ENCODE measurements at regions not wholly inside any gene's neighbourhood (a gene's known extent, or its start where the extent isn't known, plus 50 kb on each side); places are given as distances from the start of the nearest gene placed in this dataset.

GRCh38 chr2:56713978-56714377 lies 530.2 kb downstream of the CCDC85A start:
- Histone ChIP-seq H3K9ac (no peak overlapping the region), H3K4me1 (no peaks in the 10 kb centered on the region), H3K79me2 (no peaks in the 10 kb centered on the region), H3K36me3 (ENCODE audit: control insufficient read depth, insufficient read depth, low read length) (no peaks in the 10 kb centered on the region), H2AFZ (no peak overlapping the region), H3K4me2 (ENCODE audit: low read length) (no peak overlapping the region), H3K4me3 (ENCODE audit: low read depth, low read length) (no peak overlapping the region), H3K27me3 (ENCODE audit: control insufficient read depth, insufficient read depth, low read length) (no peaks in the 10 kb centered on the region), H3K27ac (no peak overlapping the region), H3K9me3 (ENCODE audit: control insufficient read depth, low read length) (no peaks in the 10 kb centered on the region)
- no peak for TF ChIP-seq CTCF (IDR thresholded peaks at IDR 0.05)

DNA sequence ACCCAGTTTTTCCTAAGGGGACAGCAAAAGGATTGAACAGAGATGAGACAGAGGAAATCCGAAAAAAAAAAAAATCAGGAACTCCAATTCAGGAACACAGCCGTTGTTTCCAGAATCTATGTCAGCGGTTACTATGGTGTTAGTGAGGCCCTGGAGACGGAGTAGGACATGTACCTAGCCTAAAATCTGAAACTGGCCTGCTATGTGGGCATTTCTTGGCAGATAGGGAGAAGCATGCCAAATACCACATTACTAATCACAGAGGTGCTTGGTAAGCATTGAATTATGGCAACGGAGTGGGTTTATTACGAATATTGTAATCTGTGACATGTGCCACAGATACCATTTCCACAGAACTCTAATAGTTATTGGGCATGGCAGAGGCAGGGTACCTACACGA lies 530.6 kb downstream of the CCDC85A start:
- Histone ChIP-seq H3K27ac (no peak overlapping the region), H3K27me3 (ENCODE audit: control insufficient read depth, insufficient read depth, low read length) (no peaks in the 10 kb centered on the region), H3K4me2 (ENCODE audit: low read length) (no peak overlapping the region), H3K4me1 (no peaks in the 10 kb centered on the region), H2AFZ (no peak overlapping the region), H3K79me2 (no peaks in the 10 kb centered on the region), H3K36me3 (ENCODE audit: control insufficient read depth, insufficient read depth, low read length) (no peaks in the 10 kb centered on the region), H3K4me3 (ENCODE audit: low read depth, low read length) (no peak overlapping the region), H3K9ac (no peak overlapping the region), H3K9me3 (ENCODE audit: control insufficient read depth, low read length) (no peaks in the 10 kb centered on the region)
- no peak for TF ChIP-seq CTCF (IDR thresholded peaks at IDR 0.05)

DNA sequence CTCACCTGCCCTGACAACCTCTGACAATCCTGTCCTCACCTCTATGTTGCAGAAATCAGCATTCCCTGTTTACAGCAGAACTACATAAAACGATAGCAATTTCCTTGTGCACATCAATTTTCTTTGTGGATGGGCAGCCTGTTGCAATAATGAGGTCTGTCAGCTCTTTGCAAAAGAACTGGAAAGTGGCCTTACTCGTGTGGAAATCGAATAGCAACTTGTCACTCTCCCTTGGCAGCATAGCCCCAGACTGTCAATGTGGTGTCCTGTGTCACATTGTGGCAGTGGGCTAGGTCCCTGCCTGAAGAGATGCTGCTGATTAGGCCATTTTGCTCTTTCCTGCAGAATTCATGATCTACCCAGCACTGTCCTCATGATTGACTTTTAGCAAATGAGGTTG lies 531.9 kb downstream of the CCDC85A start:
- no peak overlapping the region for H3K4me2 ChIP-seq (ENCODE audit: low read length)
- H3K4me3 ChIP-seq (ENCODE audit: low read depth, low read length) = no peak overlapping the region
- no peak overlapping the region for H2AFZ ChIP-seq
- no peak overlapping the region for H3K9ac ChIP-seq
- no peaks in the 10 kb centered on the region for H3K36me3 ChIP-seq (ENCODE audit: control insufficient read depth, insufficient read depth, low read length)
- no peaks in the 10 kb centered on the region for H3K27me3 ChIP-seq (ENCODE audit: control insufficient read depth, insufficient read depth, low read length)
- no peak overlapping the region for H3K27ac ChIP-seq
- H3K4me1 ChIP-seq = no peaks in the 10 kb centered on the region
- TF ChIP-seq CTCF (IDR thresholded peaks at IDR 0.05) = no peak
- H3K9me3 ChIP-seq (ENCODE audit: control insufficient read depth, low read length) = no peaks in the 10 kb centered on the region
- H3K79me2 ChIP-seq = no peaks in the 10 kb centered on the region

DNA sequence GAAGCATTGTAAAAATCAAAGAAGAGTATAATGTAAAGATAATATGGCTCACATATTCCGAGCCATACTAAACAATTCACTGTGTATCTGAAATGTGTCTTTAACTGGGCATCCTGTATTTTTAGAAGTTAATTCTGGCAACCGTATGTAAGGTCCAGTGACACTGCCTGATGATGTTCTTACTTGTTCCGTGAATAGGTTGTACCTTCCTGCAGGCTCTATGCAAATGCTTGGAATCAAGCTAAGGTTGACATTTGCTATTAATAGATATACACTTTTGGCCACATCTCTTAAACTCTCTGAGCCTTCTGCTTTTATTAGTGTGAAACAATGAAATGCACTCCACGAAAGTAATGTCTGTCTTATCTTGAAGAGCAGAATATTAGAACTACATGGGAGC lies 534.6 kb downstream of the CCDC85A start:
- Histone ChIP-seq H3K27me3 (ENCODE audit: control insufficient read depth, insufficient read depth, low read length) (no peaks in the 10 kb centered on the region), H3K4me2 (ENCODE audit: low read length) (no peak overlapping the region), H3K4me1 (no peaks in the 10 kb centered on the region), H3K9ac (no peak overlapping the region), H3K79me2 (no peaks in the 10 kb centered on the region), H3K9me3 (ENCODE audit: control insufficient read depth, low read length) (no peaks in the 10 kb centered on the region), H3K36me3 (ENCODE audit: control insufficient read depth, insufficient read depth, low read length) (no peaks in the 10 kb centered on the region), H3K27ac (no peak overlapping the region), H2AFZ (no peak overlapping the region), H3K4me3 (ENCODE audit: low read depth, low read length) (no peak overlapping the region)
- TF ChIP-seq CTCF (IDR thresholded peaks at IDR 0.05) = no peak

- H3K4me2 ChIP-seq (ENCODE audit: low read length) = no peak overlapping the region
Measured at GRCh38 chr2:56729212-56729611, 545.4 kb downstream of the CCDC85A start.

More at GRCh38 chr2:56729212-56729611, 545.4 kb downstream of the CCDC85A start:
- H3K36me3 ChIP-seq (ENCODE audit: control insufficient read depth, insufficient read depth, low read length) = no peaks in the 10 kb centered on the region
- no peak overlapping the region for H3K27ac ChIP-seq
- H3K4me1 ChIP-seq = no peaks in the 10 kb centered on the region
- H3K79me2 ChIP-seq = no peaks in the 10 kb centered on the region
- TF ChIP-seq CTCF (IDR thresholded peaks at IDR 0.05) = no peak
- no peaks in the 10 kb centered on the region for H3K27me3 ChIP-seq (ENCODE audit: control insufficient read depth, insufficient read depth, low read length)
- no peak overlapping the region for H3K9ac ChIP-seq
- no peak overlapping the region for H2AFZ ChIP-seq
- H3K9me3 ChIP-seq (ENCODE audit: control insufficient read depth, low read length) = no peaks in the 10 kb centered on the region
- H3K4me3 ChIP-seq (ENCODE audit: low read depth, low read length) = no peak overlapping the region

All from parathyroid adenoma (tissue), 2 donors.